HL-60 (cell line): ENCODE measurements at regions not wholly inside any gene's neighbourhood (a gene's known extent, or its start where the extent isn't known, plus 50 kb on each side); places are given as distances from the start of the nearest gene placed in this dataset.

Experiments
- DNase-seq, 2 experiments: peaks; one replicate each; pipeline ENCODE4 v3.0.0-alpha.2; 2010 to 2020; ENCODE audit warnings: low read depth in 1 of 2, low spot score in 1 of 2
- H3K27ac ChIP-seq: fragments of 250-450 bp; sonication (Bioruptor Pico); replicated peaks from 2 replicates; pipeline ENCODE4 v1.5.1; 2020; ENCODE audit warnings: mild to moderate bottlenecking, moderate library complexity
- H3K27me3 ChIP-seq: fragments of 250-450 bp; sonication (Bioruptor Pico); 2 replicates; pipeline ENCODE4 v1.5.1; 2021; ENCODE audit warnings: mild to moderate bottlenecking, moderate library complexity; ENCODE audit not compliant: insufficient read depth, poor library complexity, severe bottlenecking
- H3K4me3 ChIP-seq: replicated peaks from 2 replicates; pipeline ENCODE4 v1.5.1; 2011; ENCODE audit warnings: mild to moderate bottlenecking, control low read depth, low read length; ENCODE audit not compliant: insufficient read depth
- CTCF ChIP-seq: IDR thresholded peaks from one replicate; pipeline ENCODE4 v1.5.1; 2011; ENCODE audit warnings: low read length, control low read depth, inconsistent platforms; ENCODE audit not compliant: insufficient read depth
- GABPA ChIP-seq: IDR thresholded peaks from 2 replicates; pipeline ENCODE4 v1.6.1; 2012; ENCODE audit warnings: low read depth
- POLR2AphosphoS5 ChIP-seq: IDR thresholded peaks from 2 replicates; pipeline ENCODE4 v1.6.1; 2012; ENCODE audit warnings: low read depth
- REST ChIP-seq: IDR thresholded peaks from 2 replicates; pipeline ENCODE4 v1.6.1; 2012; ENCODE audit warnings: low read depth; ENCODE audit not compliant: insufficient replicate concordance
- SPI1 ChIP-seq: IDR thresholded peaks from 2 replicates; pipeline ENCODE4 v1.6.1; 2012; ENCODE audit warnings: low read depth, mild to moderate bottlenecking, borderline replicate concordance

DNA sequence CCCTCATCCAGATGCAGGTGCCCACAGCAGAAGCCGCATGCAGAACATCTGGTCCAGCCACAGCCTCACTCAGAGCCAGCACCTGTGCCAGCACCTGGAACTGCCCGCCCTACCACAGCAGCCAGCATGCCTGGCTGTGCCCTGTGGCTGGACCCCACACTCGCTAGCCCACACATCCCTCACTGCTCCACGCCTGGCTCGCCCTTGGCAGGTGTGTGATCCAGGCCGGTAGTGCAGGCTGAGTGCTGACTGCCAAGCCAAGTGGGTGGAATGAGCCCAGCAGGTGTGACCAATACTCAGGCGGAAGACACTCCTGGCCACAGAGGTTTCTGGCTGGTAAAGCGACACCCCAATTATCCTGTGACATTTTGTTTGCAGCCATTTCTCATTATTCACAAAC, 162.4 kb upstream of the ROBO1 start:
- no peak for TF ChIP-seq SPI1
- TF ChIP-seq CTCF, result no peak
- no peak for TF ChIP-seq POLR2AphosphoS5
- no peak for TF ChIP-seq GABPA
- no peak for TF ChIP-seq REST
- Histone ChIP-seq H3K27me3 (no peaks in the 10 kb centered on the region), H3K27ac (no peak overlapping the region), H3K4me3 (no peak overlapping the region)
- DNase-seq, result no peak

GRCh38 chr3:79928687-79929408, 161.1 kb upstream of the ROBO1 start:
- TF ChIP-seq REST, result no peak
- DNase-seq, result no peak
- Histone ChIP-seq H3K4me3 (no peak overlapping the region), H3K27ac (no peak overlapping the region), H3K27me3 (no peaks in the 10 kb centered on the region)

- Histone ChIP-seq H3K27me3 (no peaks in the 10 kb centered on the region), H3K4me3 (no peak overlapping the region), H3K27ac (no peak overlapping the region)
- DNase-seq, result no peak
- TF ChIP-seq GABPA (no peak), POLR2AphosphoS5 (no peak), CTCF (no peak), REST (no peak), SPI1 (no peak)
These were observed 158.7 kb upstream of the ROBO1 start for GRCh38 chr3:79926522-79926921.
